SK-N-SH treated with all-trans-retinoic acid at 6 μM for 48 hours (cell line): ENCODE measurements at regions not wholly inside any gene's neighbourhood (a gene's known extent, or its start where the extent isn't known, plus 50 kb on each side); places are given as distances from the start of the nearest gene placed in this dataset.

Source experiments
- CREB5 ChIP-seq: fragments of 250-450 bp; sonication (Bioruptor Pico); IDR thresholded peaks from 2 replicates; pipeline ENCODE4 v1.5.1; 2020; ENCODE audit warnings: low read depth, mild to moderate bottlenecking, moderate library complexity
- CSDC2 ChIP-seq: fragments of 250-450 bp; sonication (Bioruptor Pico); IDR thresholded peaks from 2 replicates; pipeline ENCODE4 v1.5.0; 2020; ENCODE audit warnings: mild to moderate bottlenecking, moderate library complexity
- RARB ChIP-seq: fragments of 250-450 bp; sonication (Bioruptor Pico); IDR thresholded peaks from 2 replicates; pipeline ENCODE4 v1.8.0; 2021; ENCODE audit warnings: mild to moderate bottlenecking, moderate library complexity
- ZC3H10 ChIP-seq: fragments of 250-450 bp; sonication (Bioruptor Pico); IDR thresholded peaks from 2 replicates; pipeline ENCODE4 v1.5.1; 2021; ENCODE audit warnings: mild to moderate bottlenecking, moderate library complexity
- TF ChIP-seq, protein P1 (sequence below): fragments of 250-450 bp; sonication (Bioruptor Pico); IDR thresholded peaks from 2 replicates; pipeline ENCODE4 v1.8.0; 2020; ENCODE audit warnings: mild to moderate bottlenecking, moderate library complexity, borderline replicate concordance

DNA sequence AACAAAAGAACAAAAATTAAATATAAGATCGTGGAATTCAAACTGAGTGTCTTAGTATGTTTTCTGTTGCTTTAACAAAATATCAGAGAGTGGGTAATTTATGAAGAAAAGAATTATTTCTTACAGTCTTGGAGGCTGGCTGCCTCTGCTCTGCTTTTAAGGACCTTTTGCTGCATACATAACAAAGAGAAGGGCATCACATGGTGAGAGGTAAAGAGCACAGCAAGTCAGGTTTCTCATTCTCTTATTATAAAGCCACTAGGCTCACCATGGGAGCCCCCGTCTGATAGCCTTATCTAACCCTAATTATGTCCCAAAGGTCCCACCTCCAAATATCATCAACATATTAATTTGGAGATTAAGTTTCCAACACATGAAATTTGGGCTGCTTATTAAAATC is 231.3 kb downstream of the SLITRK6 start:
- TF ChIP-seq, protein P1, sequence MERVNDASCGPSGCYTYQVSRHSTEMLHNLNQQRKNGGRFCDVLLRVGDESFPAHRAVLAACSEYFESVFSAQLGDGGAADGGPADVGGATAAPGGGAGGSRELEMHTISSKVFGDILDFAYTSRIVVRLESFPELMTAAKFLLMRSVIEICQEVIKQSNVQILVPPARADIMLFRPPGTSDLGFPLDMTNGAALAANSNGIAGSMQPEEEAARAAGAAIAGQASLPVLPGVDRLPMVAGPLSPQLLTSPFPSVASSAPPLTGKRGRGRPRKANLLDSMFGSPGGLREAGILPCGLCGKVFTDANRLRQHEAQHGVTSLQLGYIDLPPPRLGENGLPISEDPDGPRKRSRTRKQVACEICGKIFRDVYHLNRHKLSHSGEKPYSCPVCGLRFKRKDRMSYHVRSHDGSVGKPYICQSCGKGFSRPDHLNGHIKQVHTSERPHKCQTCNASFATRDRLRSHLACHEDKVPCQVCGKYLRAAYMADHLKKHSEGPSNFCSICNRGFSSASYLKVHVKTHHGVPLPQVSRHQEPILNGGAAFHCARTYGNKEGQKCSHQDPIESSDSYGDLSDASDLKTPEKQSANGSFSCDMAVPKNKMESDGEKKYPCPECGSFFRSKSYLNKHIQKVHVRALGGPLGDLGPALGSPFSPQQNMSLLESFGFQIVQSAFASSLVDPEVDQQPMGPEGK (CRISPR knock-in tag), result no peak
- TF ChIP-seq CSDC2 (no peak), RARB (no peak), ZC3H10 (CRISPR knock-in tag) (no peak), CREB5 (CRISPR knock-in tag) (no peak)
